ENCODE measurements at regions not wholly inside any gene's neighbourhood (a gene's known extent, or its start where the extent isn't known, plus 50 kb on each side); places are given as distances from the start of the nearest gene placed in this dataset.

GRCh38 chr5:96245140-96246091, 187.6 kb downstream of the PCSK1 start:
- no peak for TF ChIP-seq CHD2 (IDR thresholded peaks at IDR 0.05; ENCODE audit: low read length)
- no peak for TF ChIP-seq CTBP2 (IDR thresholded peaks at IDR 0.05; ENCODE audit: borderline replicate concordance, insufficient read depth, insufficient read length, low read length)
- TF ChIP-seq RAD21 (IDR thresholded peaks at IDR 0.05 in 1 of 2, conservative IDR thresholded peaks at IDR 0.05 in 1 of 2; ENCODE audit: low read depth in 2 of 2, low read length in 2 of 2): no peak
- no peak for TF ChIP-seq CTCF (IDR thresholded peaks at IDR 0.05; ENCODE audit: control extremely low read depth in 1 of 3, insufficient read depth in 1 of 3, low read depth in 1 of 3, low read length in 3 of 3)

Measured in H1 (cell line).